ENCODE measurements at regions not wholly inside any gene's neighbourhood (a gene's known extent, or its start where the extent isn't known, plus 50 kb on each side); places are given as distances from the start of the nearest gene placed in this dataset.

DNA sequence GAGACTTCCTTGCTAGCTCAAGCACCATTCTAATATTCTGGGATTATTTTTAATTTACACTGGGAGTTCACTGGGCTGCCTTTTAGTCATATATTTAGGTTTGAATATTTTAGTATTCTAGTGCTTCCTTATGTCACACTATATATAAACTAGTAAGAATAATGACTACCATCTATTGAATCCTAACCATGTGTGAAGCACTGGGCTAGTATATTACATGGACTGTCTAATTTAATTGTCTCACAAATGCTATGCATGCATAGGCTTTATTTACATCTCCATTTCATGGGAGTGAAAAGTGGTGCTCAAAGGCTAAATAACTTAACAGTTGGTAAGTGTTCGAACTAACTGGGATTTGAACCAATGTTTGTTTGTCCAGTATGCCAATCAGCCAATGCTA, 272.4 kb downstream of the RND3 start:
- Histone ChIP-seq H3K4ac (ENCODE audit: low read depth, low read length) (no peak overlapping the region), H3K9me3 (ENCODE audit: control insufficient read depth, low read depth, low read length) (no peaks in the 10 kb centered on the region), H3T11ph (ENCODE audit: low read length) (no peak overlapping the region), H3K56ac (ENCODE audit: insufficient read length, low read depth, low read length) (no peak overlapping the region), H2BK20ac (ENCODE audit: low read depth, low read length, poor library complexity, severe bottlenecking) (no peak overlapping the region), H2BK15ac (ENCODE audit: low read depth, low read length) (no peak overlapping the region), H3K23me2 (ENCODE audit: insufficient read length, low read depth, low read length, poor library complexity, severe bottlenecking) (no peaks in the 10 kb centered on the region), H3K14ac (ENCODE audit: insufficient read depth, low read length) (no peak overlapping the region), H3K27ac (ENCODE audit: insufficient read length, low read depth, low read length) (no peak overlapping the region), H2BK12ac (ENCODE audit: insufficient read length, low read depth, low read length) (no peak overlapping the region), H3K4me1 (ENCODE audit: insufficient read depth, low read length) (peaks cover 4% of the 10 kb centered on the region; the same call in 1 of the 2 replicates), H3K9ac (ENCODE audit: extremely low read depth, insufficient read length, low read length) (no peak overlapping the region), H4K91ac (ENCODE audit: insufficient read length, low read depth, low read length) (no peak overlapping the region), H3K18ac (ENCODE audit: insufficient read length, low read depth, low read length) (no peak overlapping the region), H2AK5ac (ENCODE audit: insufficient read length, low read length) (no peak overlapping the region), H2BK5ac (ENCODE audit: insufficient read length, low read length) (no peak overlapping the region), H4K5ac (ENCODE audit: insufficient read length, low read depth, low read length) (no peak overlapping the region), H3K27me3 (ENCODE audit: insufficient read depth, low read length) (no peaks in the 10 kb centered on the region), H4K20me1 (ENCODE audit: control insufficient read depth, insufficient read depth, insufficient read length) (no peaks in the 10 kb centered on the region), H2BK120ac (ENCODE audit: low read depth, low read length, poor library complexity, severe bottlenecking) (no peak overlapping the region), H2AFZ (ENCODE audit: low read length) (no peak overlapping the region), H3K79me2 (ENCODE audit: insufficient read depth, low read length) (no peaks in the 10 kb centered on the region), H3K79me1 (ENCODE audit: insufficient read depth, low read depth, low read length, poor library complexity, severe bottlenecking) (no peaks in the 10 kb centered on the region), H3K4me2 (ENCODE audit: insufficient read depth, insufficient read length, low read length) (no peak overlapping the region), H3K23ac (ENCODE audit: insufficient read length, low read depth, low read length) (no peak overlapping the region), H4K8ac (replicated peaks; ENCODE audit: insufficient read length, low read depth, low read length) (no peak overlapping the region)
- TF ChIP-seq, protein P1, sequence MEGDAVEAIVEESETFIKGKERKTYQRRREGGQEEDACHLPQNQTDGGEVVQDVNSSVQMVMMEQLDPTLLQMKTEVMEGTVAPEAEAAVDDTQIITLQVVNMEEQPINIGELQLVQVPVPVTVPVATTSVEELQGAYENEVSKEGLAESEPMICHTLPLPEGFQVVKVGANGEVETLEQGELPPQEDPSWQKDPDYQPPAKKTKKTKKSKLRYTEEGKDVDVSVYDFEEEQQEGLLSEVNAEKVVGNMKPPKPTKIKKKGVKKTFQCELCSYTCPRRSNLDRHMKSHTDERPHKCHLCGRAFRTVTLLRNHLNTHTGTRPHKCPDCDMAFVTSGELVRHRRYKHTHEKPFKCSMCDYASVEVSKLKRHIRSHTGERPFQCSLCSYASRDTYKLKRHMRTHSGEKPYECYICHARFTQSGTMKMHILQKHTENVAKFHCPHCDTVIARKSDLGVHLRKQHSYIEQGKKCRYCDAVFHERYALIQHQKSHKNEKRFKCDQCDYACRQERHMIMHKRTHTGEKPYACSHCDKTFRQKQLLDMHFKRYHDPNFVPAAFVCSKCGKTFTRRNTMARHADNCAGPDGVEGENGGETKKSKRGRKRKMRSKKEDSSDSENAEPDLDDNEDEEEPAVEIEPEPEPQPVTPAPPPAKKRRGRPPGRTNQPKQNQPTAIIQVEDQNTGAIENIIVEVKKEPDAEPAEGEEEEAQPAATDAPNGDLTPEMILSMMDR (conservative IDR thresholded peaks at IDR 0.05): no peak
- no peak for DNase-seq
- WGBS (ENCODE audit: extremely low coverage, insufficient read length, low lambda C conversion rate): no CpG with 5 or more reads among the region's 1 CpG
- H3K36me3 Mint-ChIP-seq (ENCODE audit: insufficient read depth in 1 of 3, low read depth in 3 of 3): no peaks in the 10 kb centered on the region; a peak in 1 of 7 replicates
- H3K9me3 Mint-ChIP-seq: no peaks in the 10 kb centered on the region
- no peak overlapping the region for H3K4me3 Mint-ChIP-seq
- H3K27me3 Mint-ChIP-seq (ENCODE audit: low read depth): no peaks in the 10 kb centered on the region; the same call in 1 of the 2 replicates
- H3K4me1 Mint-ChIP-seq: peaks cover 6 to 10% of the 10 kb centered on the region in 2 experiments
- H3K27ac Mint-ChIP-seq: no peak overlapping the region
